ENCODE measurements at regions not wholly inside any gene's neighbourhood (a gene's known extent, or its start where the extent isn't known, plus 50 kb on each side); places are given as distances from the start of the nearest gene placed in this dataset.

GRCh38 chr1:157893686-157894085, 52.1 kb upstream of the CD5L start:
- no peak for DNase-seq (ENCODE audit: low read depth)

GRCh38 chr1:157894613-157895165, 53.1 kb upstream of the CD5L start:
- peak; percentile 13 for DNase-seq (ENCODE audit: low read depth)

GRCh38 chr1:157910270-157910669, 68.7 kb upstream of the CD5L start:
- no peak for DNase-seq (ENCODE audit: low read depth)

- DNase-seq (ENCODE audit: low read depth) = no peak
These were observed 74.3 kb upstream of the CD5L start for GRCh38 chr1:157915859-157916258.

GRCh38 chr1:157916887-157917570, 75.4 kb upstream of the CD5L start:
- no peak for DNase-seq (ENCODE audit: low read depth)

- no peak for DNase-seq (ENCODE audit: low read depth)
These were observed 72.7 kb upstream of the KIRREL1 start for GRCh38 chr1:157920748-157921147.

- no peak for DNase-seq (ENCODE audit: low read depth)
These were observed 67.9 kb upstream of the KIRREL1 start for GRCh38 chr1:157925419-157926166.

- DNase-seq (ENCODE audit: low read depth) = no peak
These were observed 61.4 kb upstream of the KIRREL1 start for GRCh38 chr1:157932069-157932468.

GRCh38 chr1:157937744-157938143, 55.7 kb upstream of the KIRREL1 start:
- DNase-seq (ENCODE audit: low read depth) = no peak

GRCh38 chr1:157941939-157942338, 51.5 kb upstream of the KIRREL1 start:
- no peak for DNase-seq (ENCODE audit: low read depth)

Data from fibroblast of gingiva (primary cell).